IMR-90 (cell line): ENCODE measurements at regions not wholly inside any gene's neighbourhood (a gene's known extent, or its start where the extent isn't known, plus 50 kb on each side); places are given as distances from the start of the nearest gene placed in this dataset.

ENCODE experiments used
- ATAC-seq: fragments of 200-7000 bp; cut with Tn5 transposase; 2 replicates; pipeline ENCODE4 v1.9.1; 2020; ENCODE audit warnings: low read depth, mild to moderate bottlenecking, moderate library complexity
- BruUV-seq: library from RNA; stranded (reverse); fragments of 400-500 nt; replicated peaks from 2 replicates; lab custom pipeline; 2021; lab: Mats Ljungman, UMichigan
- CTCF ChIA-PET: fragments of 300-600 bp; formaldehyde crosslinking; extraction: SDS; loops from one replicate; lab custom pipeline; 2021; ENCODE audit warnings: antibody characterized with exemption; lab: Yijun Ruan, JAX
- POLR2A ChIA-PET: fragments of 300-600 bp; sonication (Branson Sonifier 250); formaldehyde crosslinking; loops from one replicate; lab custom pipeline; 2022; ENCODE audit warnings: antibody characterized with exemption; ENCODE audit not compliant: unreplicated experiment; lab: Charles Lee
- DNase-seq: peaks from one replicate; pipeline ENCODE4 v3.0.0; 2013
- H2AFZ ChIP-seq: replicated peaks from 2 replicates; pipeline ENCODE3; 2013; ENCODE audit warnings: low read length, mild to moderate bottlenecking; ENCODE audit not compliant: poor library complexity
- H2AK5ac ChIP-seq: 2 replicates; pipeline ENCODE4 v1.6.1; 2013; ENCODE audit warnings: low read depth, low read length, inconsistent platforms
- H2AK9ac ChIP-seq: replicated peaks from 2 replicates; pipeline ENCODE3; 2013; ENCODE audit warnings: mild to moderate bottlenecking, low read depth, low read length, moderate library complexity; ENCODE audit not compliant: poor library complexity
- H2BK120ac ChIP-seq: 2 replicates; pipeline ENCODE4 v1.6.1; 2013; ENCODE audit warnings: low read depth, low read length, inconsistent platforms
- H2BK15ac ChIP-seq: 3 replicates; pipeline ENCODE4 v1.6.1; 2013; ENCODE audit warnings: low read depth, low read length, inconsistent platforms
- H2BK20ac ChIP-seq: 2 replicates; pipeline ENCODE4 v1.6.1; 2013; ENCODE audit warnings: low read depth, mild to moderate bottlenecking, inconsistent platforms, low read length, moderate library complexity
- H2BK5ac ChIP-seq: 2 replicates; pipeline ENCODE4 v1.6.1; 2013; ENCODE audit warnings: mild to moderate bottlenecking, low read depth, low read length, inconsistent platforms; ENCODE audit not compliant: poor library complexity, severe bottlenecking
- H3K14ac ChIP-seq: replicated peaks from 2 replicates; pipeline ENCODE4 v1.6.1; 2013; ENCODE audit warnings: low read depth, low read length, inconsistent platforms
- H3K18ac ChIP-seq: 2 replicates; pipeline ENCODE4 v1.6.1; 2013; ENCODE audit warnings: low read depth, low read length, control low read depth
- H3K23ac ChIP-seq: 2 replicates; pipeline ENCODE4 v1.6.1; 2013; ENCODE audit warnings: low read depth, low read length, inconsistent platforms
- H3K27ac ChIP-seq: 2 replicates; pipeline ENCODE4 v1.5.1; 2013; ENCODE audit warnings: mild to moderate bottlenecking, control low read depth, low read length; ENCODE audit not compliant: insufficient read depth
- H3K27me3 ChIP-seq: 2 replicates; pipeline ENCODE4 v1.6.1; 2013; ENCODE audit warnings: low read length; ENCODE audit not compliant: control insufficient read depth, insufficient read depth
- H3K36me3 ChIP-seq: 2 replicates; pipeline ENCODE4 v1.6.1; 2013; ENCODE audit warnings: low read length, mixed read lengths; ENCODE audit not compliant: control insufficient read depth, insufficient read depth
- H3K4ac ChIP-seq: 2 replicates; pipeline ENCODE4 v1.6.1; 2013; ENCODE audit warnings: low read depth, low read length, inconsistent platforms
- H3K4me1 ChIP-seq: 2 replicates; pipeline ENCODE4 v1.6.1; 2013; ENCODE audit warnings: low read length, mixed read lengths; ENCODE audit not compliant: control insufficient read depth, insufficient read depth
- H3K4me2 ChIP-seq: 2 replicates; pipeline ENCODE4 v1.6.1; 2013; ENCODE audit warnings: low read depth, mild to moderate bottlenecking, control low read depth, low read length, moderate library complexity
- H3K4me3 ChIP-seq: 2 replicates; pipeline ENCODE4 v1.5.1; 2013; ENCODE audit warnings: low read depth, mild to moderate bottlenecking, control low read depth, low read length, moderate library complexity; ENCODE audit not compliant: insufficient read depth
- H3K56ac ChIP-seq: 2 replicates; pipeline ENCODE4 v1.6.1; 2013; ENCODE audit warnings: low read length, inconsistent platforms; ENCODE audit not compliant: insufficient read depth; ENCODE audit errors: extremely low read depth
- H3K79me1 ChIP-seq, 2 experiments: 2 replicates each; pipeline ENCODE4 v1.6.1; 2013; ENCODE audit warnings: low read length in 2 of 2, inconsistent platforms in 1 of 2, low read depth in 1 of 2
- H3K9ac ChIP-seq: 2 replicates; pipeline ENCODE4 v1.6.1; 2013; ENCODE audit warnings: low read depth, low read length, control low read depth
- H3K9me1 ChIP-seq: 2 replicates; pipeline ENCODE4 v1.6.1; 2013; ENCODE audit warnings: low read length, inconsistent platforms; ENCODE audit not compliant: insufficient read depth
- H3K9me3 ChIP-seq: 2 replicates; pipeline ENCODE4 v1.6.1; 2013; ENCODE audit warnings: low read length; ENCODE audit not compliant: control insufficient read depth, insufficient read depth
- H4K20me1 ChIP-seq: 2 replicates; pipeline ENCODE4 v1.6.1; 2013; ENCODE audit warnings: low read length, inconsistent platforms; ENCODE audit not compliant: insufficient read depth
- H4K5ac ChIP-seq: 2 replicates; pipeline ENCODE4 v1.6.1; 2013; ENCODE audit warnings: mild to moderate bottlenecking, low read depth, low read length, control low read depth
- H4K8ac ChIP-seq, 2 experiments: 2 replicates each; pipeline ENCODE4 v1.6.1; 2013; ENCODE audit warnings: low read depth in 2 of 2, low read length in 2 of 2, control low read depth in 1 of 2, inconsistent platforms in 1 of 2
- H4K91ac ChIP-seq: 2 replicates; pipeline ENCODE4 v1.6.1; 2013; ENCODE audit warnings: low read depth, low read length, inconsistent platforms; ENCODE audit not compliant: insufficient read depth
- BHLHE40 ChIP-seq: fragments of 150-350 bp; IDR thresholded peaks from 2 replicates; pipeline ENCODE4 v1.6.1; 2016; ENCODE audit warnings: mild to moderate bottlenecking, low read depth, low read length
- CEBPB ChIP-seq: IDR thresholded peaks from 2 replicates; pipeline ENCODE4 v1.6.1; 2012; ENCODE audit warnings: low read depth, low read length, improper control_type of control experiment
- CHD1 ChIP-seq: IDR thresholded peaks from 2 replicates; pipeline ENCODE4 v1.6.1; 2012; ENCODE audit warnings: low read depth, low read length, improper control_type of control experiment
- MAZ ChIP-seq: IDR thresholded peaks from 2 replicates; pipeline ENCODE4 v1.6.1; 2012; ENCODE audit warnings: low read depth, mild to moderate bottlenecking, low read length, improper control_type of control experiment, moderate library complexity, borderline replicate concordance
- MXI1 ChIP-seq: IDR thresholded peaks from 2 replicates; pipeline ENCODE4 v1.6.1; 2012; ENCODE audit warnings: low read depth, mild to moderate bottlenecking, low read length, moderate library complexity, borderline replicate concordance
- NFE2L2 ChIP-seq: fragments of 150-350 bp; IDR thresholded peaks from 2 replicates; pipeline ENCODE4 v1.6.1; 2016; ENCODE audit warnings: low read depth, mild to moderate bottlenecking, low read length
- POLR2A ChIP-seq: IDR thresholded peaks from 2 replicates; pipeline ENCODE4 v1.6.1; 2012; ENCODE audit warnings: mild to moderate bottlenecking, low read depth, low read length
- RAD21 ChIP-seq: IDR thresholded peaks from 2 replicates; pipeline ENCODE4 v1.6.1; 2012; ENCODE audit warnings: low read length, improper control_type of control experiment
- RCOR1 ChIP-seq: IDR thresholded peaks from 2 replicates; pipeline ENCODE4 v1.6.1; 2012; ENCODE audit warnings: mild to moderate bottlenecking, low read length, improper control_type of control experiment; ENCODE audit not compliant: insufficient replicate concordance
- WGBS, 2 experiments: methylation state at CpG; one replicate each; pipeline versions ENCODE4 v1.1.5 to v1.1.7; 2013; ENCODE audit warnings: missing lambda C conversion rate in 2 of 2; ENCODE audit not compliant: insufficient read length in 1 of 2; ENCODE audit errors: extremely low coverage in 2 of 2; 5-methylcytosine and 5-hydroxymethylcytosine counted together
- dilution Hi-C: fragments of 300-500 bp; cut with HindIII; formaldehyde crosslinking; loops from one replicate; pipeline ENCODE4 v1.14.3; 2018; ENCODE audit warnings: low sequenced_read_pairs; ENCODE audit not compliant: unreplicated experiment
- in situ Hi-C: fragments of 300-500 bp; cut with MboI; formaldehyde crosslinking; loops from 3 replicates; pipeline ENCODE4 v1.14.3; 2019; ENCODE audit warnings: low sequenced_read_pairs, inconsistent platforms, mixed read lengths
- intact Hi-C: fragments of 100-400 bp; cut with micrococcal nuclease; formaldehyde crosslinking; loops from 2 replicates; pipeline ENCODE4 v1.10.0; 2022
- TF ChIP-seq, protein P1 (sequence below): fragments of 150-350 bp; IDR thresholded peaks from 2 replicates; pipeline ENCODE4 v1.6.1; 2016; ENCODE audit warnings: low read depth, mild to moderate bottlenecking, low read length, moderate library complexity, borderline replicate concordance
- TF ChIP-seq, protein P2 (sequence below): fragments of 150-350 bp; IDR thresholded peaks from 2 replicates; pipeline ENCODE4 v1.6.1; 2017; ENCODE audit warnings: mild to moderate bottlenecking, antibody characterized with exemption, low read length, low read depth

GRCh38 chr12:128091101-128091720, 175.8 kb upstream of the TMEM132C start:
- no peak overlapping the region for H3K27ac ChIP-seq
- intact Hi-C loops, result no loop called here
- H3K14ac ChIP-seq, result no peak overlapping the region
- no peaks in the 10 kb centered on the region for H3K79me1 ChIP-seq
- no peak overlapping the region for H3K4me2 ChIP-seq
- no peak overlapping the region for H2BK20ac ChIP-seq
- BruUV-seq, result no TSS peak
- H4K8ac ChIP-seq, result no peak overlapping the region
- H2BK15ac ChIP-seq, result no peak overlapping the region
- H3K27me3 ChIP-seq, result no peaks in the 10 kb centered on the region
- no peak overlapping the region for H2BK5ac ChIP-seq
- no peaks in the 10 kb centered on the region for H3K9me1 ChIP-seq
- no peak overlapping the region for H4K91ac ChIP-seq
- no peak overlapping the region for H2AFZ ChIP-seq
- no peak overlapping the region for H3K56ac ChIP-seq
- TF ChIP-seq, protein P1, sequence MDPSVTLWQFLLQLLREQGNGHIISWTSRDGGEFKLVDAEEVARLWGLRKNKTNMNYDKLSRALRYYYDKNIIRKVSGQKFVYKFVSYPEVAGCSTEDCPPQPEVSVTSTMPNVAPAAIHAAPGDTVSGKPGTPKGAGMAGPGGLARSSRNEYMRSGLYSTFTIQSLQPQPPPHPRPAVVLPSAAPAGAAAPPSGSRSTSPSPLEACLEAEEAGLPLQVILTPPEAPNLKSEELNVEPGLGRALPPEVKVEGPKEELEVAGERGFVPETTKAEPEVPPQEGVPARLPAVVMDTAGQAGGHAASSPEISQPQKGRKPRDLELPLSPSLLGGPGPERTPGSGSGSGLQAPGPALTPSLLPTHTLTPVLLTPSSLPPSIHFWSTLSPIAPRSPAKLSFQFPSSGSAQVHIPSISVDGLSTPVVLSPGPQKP, result no peak
- TF ChIP-seq CEBPB (no peak), NFE2L2 (no peak), MXI1 (no peak), BHLHE40 (no peak), RCOR1 (no peak), RAD21 (no peak), MAZ (no peak), POLR2A (no peak), CHD1 (no peak)
- TF ChIP-seq, protein P2, sequence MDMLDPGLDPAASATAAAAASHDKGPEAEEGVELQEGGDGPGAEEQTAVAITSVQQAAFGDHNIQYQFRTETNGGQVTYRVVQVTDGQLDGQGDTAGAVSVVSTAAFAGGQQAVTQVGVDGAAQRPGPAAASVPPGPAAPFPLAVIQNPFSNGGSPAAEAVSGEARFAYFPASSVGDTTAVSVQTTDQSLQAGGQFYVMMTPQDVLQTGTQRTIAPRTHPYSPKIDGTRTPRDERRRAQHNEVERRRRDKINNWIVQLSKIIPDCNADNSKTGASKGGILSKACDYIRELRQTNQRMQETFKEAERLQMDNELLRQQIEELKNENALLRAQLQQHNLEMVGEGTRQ, result no peak
- no peak overlapping the region for H3K4ac ChIP-seq
- no peak overlapping the region for H3K4me3 ChIP-seq
- no peak overlapping the region for H2BK120ac ChIP-seq
- in situ Hi-C loops, result no loop called here
- ChIA-PET CTCF (no interaction called here), POLR2A (no interaction called here)
- DNase-seq (no peak), ATAC-seq (no peak)
- H2AK9ac ChIP-seq, result no peak overlapping the region
- dilution Hi-C loops, result no loop called here
- no peaks in the 10 kb centered on the region for H3K4me1 ChIP-seq
- no peaks in the 10 kb centered on the region for H4K20me1 ChIP-seq
- no peak overlapping the region for H2AK5ac ChIP-seq
- no peaks in the 10 kb centered on the region for H3K36me3 ChIP-seq
- no peak overlapping the region for H3K9ac ChIP-seq
- H3K23ac ChIP-seq, result no peak overlapping the region
- H4K5ac ChIP-seq, result no peak overlapping the region
- no peak overlapping the region for H3K18ac ChIP-seq
- peaks cover 17% of the 10 kb centered on the region; the same call in 1 of the 2 replicates for H3K9me3 ChIP-seq
- WGBS, 2 experiments, result 8% methylated on average over 2 of the region's 13 CpGs; no CpG with 5 or more reads in 1 of the 2 experiments
